Liver (tissue), 8 donors: ENCODE measurements at regions not wholly inside any gene's neighbourhood (a gene's known extent, or its start where the extent isn't known, plus 50 kb on each side); places are given as distances from the start of the nearest gene placed in this dataset.
"Not testable (repeated sequence)": the region's sequence is repeated elsewhere in the genome, so short reads cannot be mapped to it uniquely, and the experiment has no call there.

Experiments
- DNase-seq: peaks from one replicate; pipeline ENCODE4 v3.0.0-alpha.2; 2017; ENCODE audit warnings: low spot score
- H3K27ac ChIP-seq, 2 donors: one replicate each; pipeline ENCODE4 v1.7.0; 2013; ENCODE audit warnings: inconsistent platforms in 2 of 2, low read length in 2 of 2, control low read depth in 1 of 2, low read depth in 1 of 2, mild to moderate bottlenecking in 1 of 2
- H3K27me3 ChIP-seq, 4 donors: one replicate each; pipeline versions ENCODE4 v1.6.1 to v1.7.0; 2013; ENCODE audit warnings: low read length in 3 of 4, inconsistent platforms in 1 of 4, mild to moderate bottlenecking in 1 of 4, moderate library complexity in 1 of 4; ENCODE audit not compliant: control insufficient read depth in 4 of 4, insufficient read depth in 4 of 4
- H3K36me3 ChIP-seq, 4 donors: one replicate each; pipeline versions ENCODE4 v1.6.1 to v1.7.0; 2013; ENCODE audit warnings: low read length in 3 of 4, mild to moderate bottlenecking in 3 of 4, low read depth in 1 of 4, moderate library complexity in 1 of 4; ENCODE audit not compliant: control insufficient read depth in 4 of 4, insufficient read depth in 3 of 4
- H3K4me1 ChIP-seq, 4 donors: one replicate each; pipeline versions ENCODE4 v1.6.1 to v1.7.0; 2013; ENCODE audit warnings: low read length in 3 of 4, mild to moderate bottlenecking in 3 of 4, moderate library complexity in 1 of 4; ENCODE audit not compliant: control insufficient read depth in 4 of 4, insufficient read depth in 4 of 4
- H3K4me3 ChIP-seq, 3 donors: one replicate each; pipeline versions ENCODE4 v1.6.1 to v1.7.0; 2013; ENCODE audit warnings: low read length in 3 of 3, control low read depth in 1 of 3, low read depth in 1 of 3, mild to moderate bottlenecking in 1 of 3
- H3K9ac ChIP-seq, 2 donors: one replicate each; pipeline ENCODE4 v1.7.0; 2013; ENCODE audit warnings: low read length in 2 of 2, mild to moderate bottlenecking in 2 of 2, moderate library complexity in 2 of 2, control low read depth in 1 of 2, low read depth in 1 of 2
- H3K9me3 ChIP-seq, 4 donors: one replicate each; pipeline versions ENCODE4 v1.6.1 to v1.7.0; 2013; ENCODE audit warnings: low read length in 3 of 4; ENCODE audit not compliant: control insufficient read depth in 4 of 4
- ATF3 ChIP-seq: IDR thresholded peaks from 2 replicates; pipeline ENCODE4 v1.6.1; 2016; ENCODE audit warnings: antibody characterized with exemption
- CTCF ChIP-seq: fragments of 150-350 bp; IDR thresholded peaks from 2 replicates; pipeline ENCODE4 v1.5.1; 2017; ENCODE audit warnings: improper control_type of control experiment, low read depth, low read length; ENCODE audit not compliant: missing input control
- EGR1 ChIP-seq, 2 donors: IDR thresholded peaks; 2 replicates each; pipeline ENCODE4 v1.6.1; 2016 to 2018; ENCODE audit warnings: antibody characterized with exemption in 2 of 2, low read depth in 2 of 2
- FOXA1 ChIP-seq: IDR thresholded peaks from 2 replicates; pipeline ENCODE4 v1.6.1; 2016; ENCODE audit warnings: antibody characterized with exemption
- GABPA ChIP-seq, 2 donors: IDR thresholded peaks in 1 of 2; conservative IDR thresholded peaks in 1 of 2; 2 replicates each; pipeline ENCODE4 v1.6.1; 2016; ENCODE audit warnings: antibody characterized with exemption in 2 of 2, mild to moderate bottlenecking in 1 of 2, moderate library complexity in 1 of 2
- HNF4A ChIP-seq, 2 donors: conservative IDR thresholded peaks; 2 replicates each; pipeline ENCODE4 v1.6.1; 2016; ENCODE audit warnings: antibody characterized with exemption in 2 of 2, mild to moderate bottlenecking in 2 of 2
- HNF4G ChIP-seq: IDR thresholded peaks from 2 replicates; pipeline ENCODE4 v1.6.1; 2016; ENCODE audit warnings: antibody characterized with exemption
- JUND ChIP-seq, 2 donors: IDR thresholded peaks; 2 replicates each; pipeline ENCODE4 v1.6.1; 2016; ENCODE audit warnings: antibody characterized with exemption in 2 of 2
- MAX ChIP-seq: IDR thresholded peaks from 2 replicates; pipeline ENCODE4 v1.6.1; 2016; ENCODE audit warnings: antibody characterized with exemption
- RAD21 ChIP-seq, 2 donors: IDR thresholded peaks; 2 replicates each; pipeline ENCODE4 v1.6.1; 2016; ENCODE audit warnings: antibody characterized with exemption in 2 of 2, mild to moderate bottlenecking in 2 of 2
- RXRA ChIP-seq, 2 donors: IDR thresholded peaks; 2 replicates each; pipeline ENCODE4 v1.6.1; 2017 to 2018; ENCODE audit warnings: antibody characterized with exemption in 2 of 2, mild to moderate bottlenecking in 1 of 2
- SP1 ChIP-seq: IDR thresholded peaks from 2 replicates; pipeline ENCODE4 v1.6.1; 2018; ENCODE audit warnings: antibody characterized with exemption, mild to moderate bottlenecking
- YY1 ChIP-seq: IDR thresholded peaks from 2 replicates; pipeline ENCODE4 v1.6.1; 2016; ENCODE audit warnings: antibody characterized with exemption, mild to moderate bottlenecking
- WGBS: extraction: QIAGEN DNeasy Blood & Tissue Kit; methylation state at CpG from one replicate; pipeline ENCODE4 v1.1.7; 2013; 5-methylcytosine and 5-hydroxymethylcytosine counted together
- TF ChIP-seq, protein P1 (sequence below): IDR thresholded peaks from 2 replicates; pipeline ENCODE4 v1.6.1; 2016; ENCODE audit warnings: antibody characterized with exemption, mild to moderate bottlenecking
- donor health status: healthy.
- donor health status: healthy.
- donor health status: healthy.
- donor health status: healthy.
- donor health status: healthy.

DNA sequence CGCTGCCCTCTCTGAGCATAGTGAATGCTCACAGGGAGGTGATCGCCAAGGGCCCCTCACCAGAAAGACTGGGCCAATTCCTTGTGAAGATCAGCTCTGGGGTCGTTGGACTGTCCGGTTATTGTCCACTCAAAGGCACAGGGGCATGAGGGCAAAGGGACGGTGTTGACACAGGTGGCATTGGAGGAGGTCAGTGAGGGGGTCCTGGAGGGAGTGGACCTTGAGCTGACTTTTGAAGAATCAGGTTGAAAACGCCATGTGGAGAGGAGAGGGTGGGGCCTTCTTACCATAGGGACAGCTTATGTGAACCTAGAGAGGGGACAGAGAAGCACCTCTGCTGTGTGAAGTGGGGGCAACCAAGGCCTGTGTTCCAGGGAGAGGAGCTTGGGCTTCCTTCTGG, 131.5 kb downstream of the TFCP2L1 start:
- no peak for DNase-seq
- Histone ChIP-seq H3K36me3 (no peaks in the 10 kb centered on the region), H3K27ac (no peak overlapping the region), H3K9me3 (peaks cover 0 to 8% (median 3%) of the 10 kb centered on the region in 4 donors), H3K4me1 (no peaks in the 10 kb centered on the region), H3K27me3 (no peaks in the 10 kb centered on the region), H3K4me3 (no peak overlapping the region), H3K9ac (no peak overlapping the region)
- 76% methylated on average over 6 of the region's 6 CpGs for WGBS
- TF ChIP-seq RAD21 (IDR thresholded peaks at IDR 0.05) = no peak
- TF ChIP-seq, protein P1, sequence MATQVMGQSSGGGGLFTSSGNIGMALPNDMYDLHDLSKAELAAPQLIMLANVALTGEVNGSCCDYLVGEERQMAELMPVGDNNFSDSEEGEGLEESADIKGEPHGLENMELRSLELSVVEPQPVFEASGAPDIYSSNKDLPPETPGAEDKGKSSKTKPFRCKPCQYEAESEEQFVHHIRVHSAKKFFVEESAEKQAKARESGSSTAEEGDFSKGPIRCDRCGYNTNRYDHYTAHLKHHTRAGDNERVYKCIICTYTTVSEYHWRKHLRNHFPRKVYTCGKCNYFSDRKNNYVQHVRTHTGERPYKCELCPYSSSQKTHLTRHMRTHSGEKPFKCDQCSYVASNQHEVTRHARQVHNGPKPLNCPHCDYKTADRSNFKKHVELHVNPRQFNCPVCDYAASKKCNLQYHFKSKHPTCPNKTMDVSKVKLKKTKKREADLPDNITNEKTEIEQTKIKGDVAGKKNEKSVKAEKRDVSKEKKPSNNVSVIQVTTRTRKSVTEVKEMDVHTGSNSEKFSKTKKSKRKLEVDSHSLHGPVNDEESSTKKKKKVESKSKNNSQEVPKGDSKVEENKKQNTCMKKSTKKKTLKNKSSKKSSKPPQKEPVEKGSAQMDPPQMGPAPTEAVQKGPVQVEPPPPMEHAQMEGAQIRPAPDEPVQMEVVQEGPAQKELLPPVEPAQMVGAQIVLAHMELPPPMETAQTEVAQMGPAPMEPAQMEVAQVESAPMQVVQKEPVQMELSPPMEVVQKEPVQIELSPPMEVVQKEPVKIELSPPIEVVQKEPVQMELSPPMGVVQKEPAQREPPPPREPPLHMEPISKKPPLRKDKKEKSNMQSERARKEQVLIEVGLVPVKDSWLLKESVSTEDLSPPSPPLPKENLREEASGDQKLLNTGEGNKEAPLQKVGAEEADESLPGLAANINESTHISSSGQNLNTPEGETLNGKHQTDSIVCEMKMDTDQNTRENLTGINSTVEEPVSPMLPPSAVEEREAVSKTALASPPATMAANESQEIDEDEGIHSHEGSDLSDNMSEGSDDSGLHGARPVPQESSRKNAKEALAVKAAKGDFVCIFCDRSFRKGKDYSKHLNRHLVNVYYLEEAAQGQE = no peak
- TF ChIP-seq CTCF = no peak
- no peak for TF ChIP-seq EGR1 (IDR thresholded peaks at IDR 0.05; ENCODE audit: low read depth in 2 of 2)
- TF ChIP-seq HNF4A (conservative IDR thresholded peaks at IDR 0.05) = no peak
- TF ChIP-seq FOXA1 = no peak
- TF ChIP-seq JUND (IDR thresholded peaks at IDR 0.05) = no peak
- TF ChIP-seq HNF4G = no peak
- TF ChIP-seq MAX = no peak
- no peak for TF ChIP-seq RXRA (IDR thresholded peaks at IDR 0.05)
- no peak for TF ChIP-seq SP1
- no peak for TF ChIP-seq GABPA (IDR thresholded peaks at IDR 0.05 in 1 of 2, conservative IDR thresholded peaks at IDR 0.05 in 1 of 2)

DNA sequence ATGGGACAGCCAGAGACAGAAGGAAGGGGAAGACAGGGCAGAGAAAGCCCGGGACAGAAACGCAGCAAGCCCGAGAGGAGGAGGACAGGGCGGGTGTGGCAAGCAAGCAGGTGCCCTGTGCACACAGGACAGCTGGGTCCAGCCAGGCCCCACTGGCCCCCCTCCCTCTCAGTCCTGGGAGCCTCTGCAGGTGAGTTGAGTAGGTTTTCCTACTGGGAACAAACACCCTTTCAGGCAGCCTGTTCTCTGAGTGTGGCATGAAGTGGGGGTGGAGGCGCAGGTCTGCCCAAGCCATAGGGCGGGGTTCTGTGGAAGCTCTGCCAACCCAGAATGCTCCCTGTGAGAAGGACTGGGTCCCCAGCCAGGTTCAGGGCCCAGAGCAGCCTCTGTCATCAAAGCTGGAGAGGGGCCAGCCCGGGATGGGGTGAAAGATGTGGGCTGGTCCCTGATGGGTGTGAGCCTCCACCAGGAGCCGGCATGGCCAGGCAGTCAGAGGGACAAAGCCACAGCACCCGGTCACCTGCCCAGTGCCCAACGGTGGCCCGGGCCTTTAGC, 129.4 kb downstream of the TFCP2L1 start:
- no peak for DNase-seq
- H3K27me3 ChIP-seq = no peaks in the 10 kb centered on the region
- H3K36me3 ChIP-seq = no peaks in the 10 kb centered on the region
- H3K4me3 ChIP-seq = no peak overlapping the region
- no peaks in the 10 kb centered on the region for H3K4me1 ChIP-seq
- H3K9me3 ChIP-seq = peaks cover 0 to 8% (median 3%) of the 10 kb centered on the region in 4 donors
- no peak for TF ChIP-seq RXRA (IDR thresholded peaks at IDR 0.05)
- no peak for TF ChIP-seq YY1
- no peak for TF ChIP-seq ATF3
- 61% methylated on average over 11 of the region's 11 CpGs for WGBS
- H3K9ac ChIP-seq = no peak overlapping the region
- no peak overlapping the region for H3K27ac ChIP-seq

- not testable (repeated sequence) for H3K4me3 ChIP-seq, H3K9me3 ChIP-seq, H3K27me3 ChIP-seq, DNase-seq, H3K9ac ChIP-seq, H3K27ac ChIP-seq, H3K36me3 ChIP-seq, H3K4me1 ChIP-seq
- WGBS = 98% methylated on average over 1 of the region's 1 CpG
Observed at GRCh38 chr2:121157481-121157880, 127.5 kb downstream of the TFCP2L1 start.
